ENCODE measurements at regions not wholly inside any gene's neighbourhood (a gene's known extent, or its start where the extent isn't known, plus 50 kb on each side); places are given as distances from the start of the nearest gene placed in this dataset.

DNA sequence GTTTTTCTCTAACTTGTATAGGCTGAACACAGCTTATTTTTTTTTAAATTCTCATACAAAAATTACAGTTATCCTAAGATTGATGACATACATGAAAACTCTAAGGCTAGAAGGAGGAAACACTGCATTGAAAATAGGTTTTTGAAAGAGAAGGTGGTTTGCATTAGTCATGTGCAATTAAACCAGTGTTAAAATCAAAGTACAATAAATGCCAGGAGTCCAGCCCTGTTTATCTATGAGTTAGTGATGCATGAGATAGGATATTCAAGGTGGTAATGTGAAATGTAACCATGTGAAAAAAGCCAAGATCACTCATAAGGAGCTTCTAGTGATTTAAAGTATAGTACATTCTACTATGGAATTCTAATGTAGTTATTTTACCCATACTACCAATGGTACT, 444.9 kb upstream of the CYLC2 start:
- TF ChIP-seq, protein P1, sequence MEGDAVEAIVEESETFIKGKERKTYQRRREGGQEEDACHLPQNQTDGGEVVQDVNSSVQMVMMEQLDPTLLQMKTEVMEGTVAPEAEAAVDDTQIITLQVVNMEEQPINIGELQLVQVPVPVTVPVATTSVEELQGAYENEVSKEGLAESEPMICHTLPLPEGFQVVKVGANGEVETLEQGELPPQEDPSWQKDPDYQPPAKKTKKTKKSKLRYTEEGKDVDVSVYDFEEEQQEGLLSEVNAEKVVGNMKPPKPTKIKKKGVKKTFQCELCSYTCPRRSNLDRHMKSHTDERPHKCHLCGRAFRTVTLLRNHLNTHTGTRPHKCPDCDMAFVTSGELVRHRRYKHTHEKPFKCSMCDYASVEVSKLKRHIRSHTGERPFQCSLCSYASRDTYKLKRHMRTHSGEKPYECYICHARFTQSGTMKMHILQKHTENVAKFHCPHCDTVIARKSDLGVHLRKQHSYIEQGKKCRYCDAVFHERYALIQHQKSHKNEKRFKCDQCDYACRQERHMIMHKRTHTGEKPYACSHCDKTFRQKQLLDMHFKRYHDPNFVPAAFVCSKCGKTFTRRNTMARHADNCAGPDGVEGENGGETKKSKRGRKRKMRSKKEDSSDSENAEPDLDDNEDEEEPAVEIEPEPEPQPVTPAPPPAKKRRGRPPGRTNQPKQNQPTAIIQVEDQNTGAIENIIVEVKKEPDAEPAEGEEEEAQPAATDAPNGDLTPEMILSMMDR (conservative IDR thresholded peaks at IDR 0.05) = no peak
- TF ChIP-seq ZFX (IDR thresholded peaks at IDR 0.05) = no peak

Measured in C4-2B (cell line).